PFSK-1 (cell line): ENCODE measurements at regions not wholly inside any gene's neighbourhood (a gene's known extent, or its start where the extent isn't known, plus 50 kb on each side); places are given as distances from the start of the nearest gene placed in this dataset.

Experiments
- FOXP2 ChIP-seq: optimal IDR thresholded peaks from 2 replicates; pipeline ENCODE3; 2011; ENCODE audit warnings: borderline replicate concordance, control low read depth, inconsistent platforms; ENCODE audit not compliant: insufficient read depth; ENCODE audit errors: extremely low read length, extremely low read depth
- POLR2AphosphoS5 ChIP-seq: IDR thresholded peaks from 2 replicates; pipeline ENCODE4 v1.6.1; 2012; ENCODE audit warnings: low read depth, mild to moderate bottlenecking, control low read depth, low read length, moderate library complexity
- SIN3A ChIP-seq: IDR thresholded peaks from 2 replicates; pipeline ENCODE4 v1.6.1; 2012; ENCODE audit warnings: mild to moderate bottlenecking, low read length, moderate library complexity, borderline replicate concordance; ENCODE audit not compliant: insufficient read depth
- TAF1 ChIP-seq: IDR thresholded peaks from 2 replicates; pipeline ENCODE4 v1.6.1; 2012; ENCODE audit warnings: low read length, control low read depth, borderline replicate concordance; ENCODE audit not compliant: insufficient read depth
- TF ChIP-seq, protein P1 (sequence below), 2 experiments: IDR thresholded peaks; 2 replicates each; pipeline versions ENCODE4 v1.6.1 to v1.8.0; 2011 to 2012; ENCODE audit warnings: low read depth in 2 of 2, low read length in 2 of 2, control low read depth in 1 of 2, inconsistent platforms in 1 of 2, mild to moderate bottlenecking in 1 of 2, moderate library complexity in 1 of 2; ENCODE audit not compliant: insufficient read depth in 1 of 2

- no peak for TF ChIP-seq POLR2AphosphoS5
- TF ChIP-seq, protein P1, sequence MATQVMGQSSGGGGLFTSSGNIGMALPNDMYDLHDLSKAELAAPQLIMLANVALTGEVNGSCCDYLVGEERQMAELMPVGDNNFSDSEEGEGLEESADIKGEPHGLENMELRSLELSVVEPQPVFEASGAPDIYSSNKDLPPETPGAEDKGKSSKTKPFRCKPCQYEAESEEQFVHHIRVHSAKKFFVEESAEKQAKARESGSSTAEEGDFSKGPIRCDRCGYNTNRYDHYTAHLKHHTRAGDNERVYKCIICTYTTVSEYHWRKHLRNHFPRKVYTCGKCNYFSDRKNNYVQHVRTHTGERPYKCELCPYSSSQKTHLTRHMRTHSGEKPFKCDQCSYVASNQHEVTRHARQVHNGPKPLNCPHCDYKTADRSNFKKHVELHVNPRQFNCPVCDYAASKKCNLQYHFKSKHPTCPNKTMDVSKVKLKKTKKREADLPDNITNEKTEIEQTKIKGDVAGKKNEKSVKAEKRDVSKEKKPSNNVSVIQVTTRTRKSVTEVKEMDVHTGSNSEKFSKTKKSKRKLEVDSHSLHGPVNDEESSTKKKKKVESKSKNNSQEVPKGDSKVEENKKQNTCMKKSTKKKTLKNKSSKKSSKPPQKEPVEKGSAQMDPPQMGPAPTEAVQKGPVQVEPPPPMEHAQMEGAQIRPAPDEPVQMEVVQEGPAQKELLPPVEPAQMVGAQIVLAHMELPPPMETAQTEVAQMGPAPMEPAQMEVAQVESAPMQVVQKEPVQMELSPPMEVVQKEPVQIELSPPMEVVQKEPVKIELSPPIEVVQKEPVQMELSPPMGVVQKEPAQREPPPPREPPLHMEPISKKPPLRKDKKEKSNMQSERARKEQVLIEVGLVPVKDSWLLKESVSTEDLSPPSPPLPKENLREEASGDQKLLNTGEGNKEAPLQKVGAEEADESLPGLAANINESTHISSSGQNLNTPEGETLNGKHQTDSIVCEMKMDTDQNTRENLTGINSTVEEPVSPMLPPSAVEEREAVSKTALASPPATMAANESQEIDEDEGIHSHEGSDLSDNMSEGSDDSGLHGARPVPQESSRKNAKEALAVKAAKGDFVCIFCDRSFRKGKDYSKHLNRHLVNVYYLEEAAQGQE (IDR thresholded peaks at IDR 0.05; ENCODE audit: insufficient read depth in 1 of 2, low read depth in 2 of 2, low read length in 2 of 2): no peak
- TF ChIP-seq SIN3A: no peak
- no peak for TF ChIP-seq FOXP2
Observed at GRCh38 chr1:108070662-108071061, 105.7 kb upstream of the VAV3 start.

GRCh38 chr1:108067884-108068540, 103.0 kb upstream of the VAV3 start:
- TF ChIP-seq SIN3A (no peak), FOXP2 (no peak), POLR2AphosphoS5 (no peak), TAF1 (no peak)
- TF ChIP-seq, protein P1 (IDR thresholded peaks at IDR 0.05; ENCODE audit: insufficient read depth in 1 of 2, low read depth in 2 of 2, low read length in 2 of 2): no peak

DNA sequence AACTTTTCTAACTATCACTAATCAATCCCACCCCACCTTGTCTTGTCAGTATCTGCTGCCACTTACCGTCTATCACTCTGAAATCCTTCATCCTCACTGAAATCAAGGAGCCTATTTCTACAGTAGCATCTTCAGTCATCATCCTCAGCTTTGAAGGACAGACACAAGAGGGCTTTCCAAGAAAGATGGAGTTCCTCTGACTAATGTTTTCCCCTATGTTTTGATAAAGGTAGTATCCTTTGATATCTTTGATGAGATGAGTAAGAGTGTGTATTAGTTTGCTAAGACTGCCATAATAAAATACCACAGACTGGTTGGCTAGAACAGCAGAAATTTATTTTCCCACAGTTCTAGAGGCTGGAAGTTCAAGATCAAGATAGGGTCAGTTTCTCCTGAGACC, 101.8 kb upstream of the VAV3 start:
- no peak for TF ChIP-seq FOXP2

DNA sequence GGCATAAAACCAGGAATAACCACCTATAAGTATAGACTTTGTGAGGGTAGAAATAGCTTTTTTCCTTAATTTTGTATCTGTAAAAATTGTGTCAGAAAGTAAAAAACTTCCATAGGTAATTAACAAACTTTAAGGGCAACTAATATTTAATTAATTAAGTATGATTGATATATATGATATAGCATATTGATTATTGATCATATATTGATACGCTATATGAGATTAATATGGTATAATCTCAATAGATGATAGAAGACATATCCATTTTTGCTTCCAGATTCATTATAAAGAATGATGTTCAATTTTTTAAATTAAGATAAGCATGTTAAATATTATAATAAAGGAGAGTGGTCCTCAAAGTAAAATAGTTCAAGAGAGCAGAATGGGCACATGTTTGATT, 99.3 kb upstream of the VAV3 start:
- no peak for TF ChIP-seq FOXP2
- TF ChIP-seq POLR2AphosphoS5: no peak
- TF ChIP-seq SIN3A: no peak
- TF ChIP-seq, protein P1 (IDR thresholded peaks at IDR 0.05; ENCODE audit: insufficient read depth in 1 of 2, low read depth in 2 of 2, low read length in 2 of 2): no peak
- no peak for TF ChIP-seq TAF1

DNA sequence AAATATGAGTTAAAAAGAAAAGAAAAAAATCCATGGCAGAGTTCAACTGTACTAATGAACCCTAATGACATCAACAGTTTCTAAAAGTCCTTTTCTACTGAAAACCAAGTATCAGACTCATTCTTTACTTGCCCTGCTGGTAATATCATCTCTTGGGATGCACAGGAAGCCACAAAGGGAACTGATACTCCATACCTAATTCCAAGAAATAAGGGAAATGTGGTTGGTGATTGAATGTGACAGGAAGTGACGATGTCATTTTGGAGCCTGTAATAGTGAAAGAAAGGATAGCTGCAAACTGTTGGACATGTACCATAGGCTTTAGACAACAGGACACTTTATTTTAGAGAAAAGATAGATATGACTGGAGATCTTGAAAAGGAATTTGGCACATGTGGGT, 98.7 kb upstream of the VAV3 start:
- TF ChIP-seq TAF1: no peak
- TF ChIP-seq POLR2AphosphoS5: no peak
- no peak for TF ChIP-seq SIN3A
- TF ChIP-seq, protein P1 (IDR thresholded peaks at IDR 0.05; ENCODE audit: insufficient read depth in 1 of 2, low read depth in 2 of 2, low read length in 2 of 2): no peak
- TF ChIP-seq FOXP2: no peak
